ENCODE measurements at regions not wholly inside any gene's neighbourhood (a gene's known extent, or its start where the extent isn't known, plus 50 kb on each side); places are given as distances from the start of the nearest gene placed in this dataset.

DNA sequence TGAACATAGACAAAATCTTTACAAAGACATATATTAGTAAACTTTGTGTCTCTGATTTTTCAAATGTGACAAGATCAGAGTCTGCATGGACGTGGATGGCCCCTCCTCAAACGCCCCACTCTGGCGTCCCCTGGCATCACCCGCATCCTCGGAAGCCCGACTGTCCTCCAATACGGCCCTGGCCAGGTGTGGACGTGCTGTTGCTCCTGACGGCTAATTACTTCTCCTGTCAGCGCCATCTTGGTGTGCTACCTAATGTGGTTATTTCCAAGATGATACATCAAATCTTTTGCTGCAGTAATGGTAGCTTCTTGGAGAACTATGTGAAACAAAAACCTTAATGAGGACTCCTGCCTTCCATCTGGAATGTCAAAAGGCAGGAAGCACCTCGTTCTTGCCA, 747.4 kb upstream of the SALL3 start:
- Histone ChIP-seq H3K9me3 (ENCODE audit: low read length) (no peaks in the 10 kb centered on the region), H4K20me1 (ENCODE audit: insufficient read depth) (no peaks in the 10 kb centered on the region), H3F3A (ENCODE audit: insufficient read depth, low read length, poor library complexity, severe bottlenecking) (no peaks in the 10 kb centered on the region), H3K27ac (ENCODE audit: low read length) (no peak overlapping the region), H3K9me2 (ENCODE audit: insufficient read depth, low read length) (no peaks in the 10 kb centered on the region), H3K9ac (ENCODE audit: low read length) (no peak overlapping the region), H3K4me2 (ENCODE audit: low read length) (no peak overlapping the region), H3K4me3 (ENCODE audit: low read length) (no peak overlapping the region), H3K27me3 (ENCODE audit: insufficient read depth, low read depth, low read length) (no peaks in the 10 kb centered on the region), H3K36me3 (ENCODE audit: insufficient read depth, low read length) (no peaks in the 10 kb centered on the region), H3K79me2 (replicated peaks; ENCODE audit: insufficient read depth, low read length) (no peaks in the 10 kb centered on the region), H2AFZ (ENCODE audit: low read depth, low read length) (no peak overlapping the region)
- TF ChIP-seq, protein P1, sequence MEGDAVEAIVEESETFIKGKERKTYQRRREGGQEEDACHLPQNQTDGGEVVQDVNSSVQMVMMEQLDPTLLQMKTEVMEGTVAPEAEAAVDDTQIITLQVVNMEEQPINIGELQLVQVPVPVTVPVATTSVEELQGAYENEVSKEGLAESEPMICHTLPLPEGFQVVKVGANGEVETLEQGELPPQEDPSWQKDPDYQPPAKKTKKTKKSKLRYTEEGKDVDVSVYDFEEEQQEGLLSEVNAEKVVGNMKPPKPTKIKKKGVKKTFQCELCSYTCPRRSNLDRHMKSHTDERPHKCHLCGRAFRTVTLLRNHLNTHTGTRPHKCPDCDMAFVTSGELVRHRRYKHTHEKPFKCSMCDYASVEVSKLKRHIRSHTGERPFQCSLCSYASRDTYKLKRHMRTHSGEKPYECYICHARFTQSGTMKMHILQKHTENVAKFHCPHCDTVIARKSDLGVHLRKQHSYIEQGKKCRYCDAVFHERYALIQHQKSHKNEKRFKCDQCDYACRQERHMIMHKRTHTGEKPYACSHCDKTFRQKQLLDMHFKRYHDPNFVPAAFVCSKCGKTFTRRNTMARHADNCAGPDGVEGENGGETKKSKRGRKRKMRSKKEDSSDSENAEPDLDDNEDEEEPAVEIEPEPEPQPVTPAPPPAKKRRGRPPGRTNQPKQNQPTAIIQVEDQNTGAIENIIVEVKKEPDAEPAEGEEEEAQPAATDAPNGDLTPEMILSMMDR (IDR thresholded peaks at IDR 0.05; ENCODE audit: poor library complexity, severe bottlenecking): no peak
- TF ChIP-seq SMC3 (conservative IDR thresholded peaks at IDR 0.05; ENCODE audit: poor library complexity) (no peak), POLR2AphosphoS5 (IDR thresholded peaks at IDR 0.05) (no peak), MXI1 (conservative IDR thresholded peaks at IDR 0.05; ENCODE audit: poor library complexity, severe bottlenecking) (no peak), RAD21 (conservative IDR thresholded peaks at IDR 0.05) (no peak), EP300 (conservative IDR thresholded peaks at IDR 0.05; ENCODE audit: poor library complexity, severe bottlenecking) (no peak), TAF1 (IDR thresholded peaks at IDR 0.05; ENCODE audit: low read depth) (no peak), EZH2 (IDR thresholded peaks at IDR 0.05; ENCODE audit: borderline replicate concordance, insufficient read depth, low read length, poor library complexity, severe bottlenecking) (no peak)
- TF ChIP-seq, protein P2, sequence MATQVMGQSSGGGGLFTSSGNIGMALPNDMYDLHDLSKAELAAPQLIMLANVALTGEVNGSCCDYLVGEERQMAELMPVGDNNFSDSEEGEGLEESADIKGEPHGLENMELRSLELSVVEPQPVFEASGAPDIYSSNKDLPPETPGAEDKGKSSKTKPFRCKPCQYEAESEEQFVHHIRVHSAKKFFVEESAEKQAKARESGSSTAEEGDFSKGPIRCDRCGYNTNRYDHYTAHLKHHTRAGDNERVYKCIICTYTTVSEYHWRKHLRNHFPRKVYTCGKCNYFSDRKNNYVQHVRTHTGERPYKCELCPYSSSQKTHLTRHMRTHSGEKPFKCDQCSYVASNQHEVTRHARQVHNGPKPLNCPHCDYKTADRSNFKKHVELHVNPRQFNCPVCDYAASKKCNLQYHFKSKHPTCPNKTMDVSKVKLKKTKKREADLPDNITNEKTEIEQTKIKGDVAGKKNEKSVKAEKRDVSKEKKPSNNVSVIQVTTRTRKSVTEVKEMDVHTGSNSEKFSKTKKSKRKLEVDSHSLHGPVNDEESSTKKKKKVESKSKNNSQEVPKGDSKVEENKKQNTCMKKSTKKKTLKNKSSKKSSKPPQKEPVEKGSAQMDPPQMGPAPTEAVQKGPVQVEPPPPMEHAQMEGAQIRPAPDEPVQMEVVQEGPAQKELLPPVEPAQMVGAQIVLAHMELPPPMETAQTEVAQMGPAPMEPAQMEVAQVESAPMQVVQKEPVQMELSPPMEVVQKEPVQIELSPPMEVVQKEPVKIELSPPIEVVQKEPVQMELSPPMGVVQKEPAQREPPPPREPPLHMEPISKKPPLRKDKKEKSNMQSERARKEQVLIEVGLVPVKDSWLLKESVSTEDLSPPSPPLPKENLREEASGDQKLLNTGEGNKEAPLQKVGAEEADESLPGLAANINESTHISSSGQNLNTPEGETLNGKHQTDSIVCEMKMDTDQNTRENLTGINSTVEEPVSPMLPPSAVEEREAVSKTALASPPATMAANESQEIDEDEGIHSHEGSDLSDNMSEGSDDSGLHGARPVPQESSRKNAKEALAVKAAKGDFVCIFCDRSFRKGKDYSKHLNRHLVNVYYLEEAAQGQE (IDR thresholded peaks at IDR 0.05; ENCODE audit: borderline replicate concordance): no peak

DNA sequence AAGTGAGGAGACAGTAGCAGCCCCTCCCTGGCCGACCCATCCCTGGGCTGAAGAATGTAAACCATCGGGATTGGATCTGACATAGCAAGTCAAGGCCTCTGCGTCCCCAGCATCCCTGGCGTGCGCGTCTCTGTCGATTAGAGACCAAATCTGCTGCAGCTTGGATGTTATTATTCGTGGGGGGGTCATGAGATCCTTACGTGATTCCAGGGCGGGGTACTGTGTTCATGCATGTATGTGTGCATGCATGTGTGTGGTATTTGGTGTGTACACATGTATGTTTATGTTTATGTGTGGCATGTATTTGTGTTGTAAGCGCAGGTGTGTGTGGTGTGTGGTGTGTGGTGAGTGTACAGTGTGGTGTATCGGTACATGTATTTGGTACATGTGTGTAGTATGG, 741.8 kb upstream of the SALL3 start:
- H3F3A ChIP-seq (ENCODE audit: insufficient read depth, low read length, poor library complexity, severe bottlenecking): no peaks in the 10 kb centered on the region
- no peaks in the 10 kb centered on the region for H3K36me3 ChIP-seq (ENCODE audit: insufficient read depth, low read length)
- no peaks in the 10 kb centered on the region for H4K20me1 ChIP-seq (ENCODE audit: insufficient read depth)
- H3K27ac ChIP-seq (ENCODE audit: low read length): no peak overlapping the region
- no peaks in the 10 kb centered on the region for H3K79me2 ChIP-seq (replicated peaks; ENCODE audit: insufficient read depth, low read length)
- H3K4me2 ChIP-seq (ENCODE audit: low read length): no peak overlapping the region
- TF ChIP-seq POLR2AphosphoS5 (IDR thresholded peaks at IDR 0.05): no peak
- no peak for TF ChIP-seq TAF1 (IDR thresholded peaks at IDR 0.05; ENCODE audit: low read depth)
- TF ChIP-seq, protein P2 (IDR thresholded peaks at IDR 0.05; ENCODE audit: borderline replicate concordance): no peak
- no peak for TF ChIP-seq MXI1 (conservative IDR thresholded peaks at IDR 0.05; ENCODE audit: poor library complexity, severe bottlenecking)
- TF ChIP-seq RAD21 (conservative IDR thresholded peaks at IDR 0.05): no peak
- TF ChIP-seq EZH2 (IDR thresholded peaks at IDR 0.05; ENCODE audit: borderline replicate concordance, insufficient read depth, low read length, poor library complexity, severe bottlenecking): no peak
- no peak for TF ChIP-seq SMC3 (conservative IDR thresholded peaks at IDR 0.05; ENCODE audit: poor library complexity)
- no peak for TF ChIP-seq EP300 (conservative IDR thresholded peaks at IDR 0.05; ENCODE audit: poor library complexity, severe bottlenecking)
- TF ChIP-seq, protein P1 (IDR thresholded peaks at IDR 0.05; ENCODE audit: poor library complexity, severe bottlenecking): no peak
- no peak overlapping the region for H3K9ac ChIP-seq (ENCODE audit: low read length)
- no peaks in the 10 kb centered on the region for H3K9me3 ChIP-seq (ENCODE audit: low read length)
- H3K27me3 ChIP-seq (ENCODE audit: insufficient read depth, low read depth, low read length): no peaks in the 10 kb centered on the region
- no peak overlapping the region for H3K4me3 ChIP-seq (ENCODE audit: low read length)
- no peak overlapping the region for H2AFZ ChIP-seq (ENCODE audit: low read depth, low read length)
- H3K9me2 ChIP-seq (ENCODE audit: insufficient read depth, low read length): no peaks in the 10 kb centered on the region
